HG03108 (cell line): ENCODE measurements at regions not wholly inside any gene's neighbourhood (a gene's known extent, or its start where the extent isn't known, plus 50 kb on each side); places are given as distances from the start of the nearest gene placed in this dataset.
"Not testable (repeated sequence)": the region's sequence is repeated elsewhere in the genome, so short reads cannot be mapped to it uniquely, and the experiment has no call there.

Experiments used
- ATAC-seq: cut with Tn5 transposase; IDR thresholded peaks from one replicate; pipeline ENCODE4 v1.9.1; 2021; ENCODE audit warnings: moderate library complexity; ENCODE audit not compliant: unreplicated experiment

DNA sequence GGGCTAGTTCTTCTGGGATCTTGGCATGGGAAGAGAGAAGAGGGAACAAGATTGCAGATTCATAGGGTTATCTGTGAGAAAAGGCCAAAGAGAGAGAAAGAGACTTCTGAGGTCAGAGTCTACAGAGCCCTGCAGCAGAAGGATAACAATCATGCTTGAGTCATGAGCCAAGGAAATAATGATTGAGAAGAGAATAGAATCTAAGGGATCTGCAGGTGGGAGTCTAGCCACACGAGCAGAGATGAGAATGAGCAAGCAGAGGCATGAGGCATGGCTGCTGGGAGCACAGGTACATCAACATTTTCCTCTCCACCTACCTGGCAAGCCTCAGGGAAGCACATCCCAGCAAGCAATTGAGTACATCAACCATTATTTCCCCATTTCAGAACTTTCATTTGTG lies 303.7 kb downstream of the LRIG3 start:
- ATAC-seq: no peak

DNA sequence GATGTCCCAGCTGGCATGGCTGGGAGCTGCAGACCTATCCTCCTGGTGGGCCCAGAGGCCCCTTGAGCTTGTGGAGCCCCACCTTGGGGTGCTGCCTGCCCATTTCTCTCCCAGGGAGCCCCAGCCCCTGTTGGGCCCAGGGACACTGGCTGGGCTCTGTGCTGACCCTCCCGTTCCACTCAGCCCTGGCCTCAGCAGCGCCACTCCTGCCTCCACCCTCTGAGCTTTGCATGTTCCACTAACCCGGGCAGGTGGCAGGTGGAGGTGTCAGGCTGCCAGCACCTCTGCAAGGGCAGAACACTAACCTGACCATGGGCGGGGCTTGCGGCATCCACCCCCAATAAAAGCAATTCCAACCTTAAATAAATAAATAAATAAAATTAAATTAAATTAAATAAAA lies 299.2 kb downstream of the LRIG3 start:
- ATAC-seq: no peak

DNA sequence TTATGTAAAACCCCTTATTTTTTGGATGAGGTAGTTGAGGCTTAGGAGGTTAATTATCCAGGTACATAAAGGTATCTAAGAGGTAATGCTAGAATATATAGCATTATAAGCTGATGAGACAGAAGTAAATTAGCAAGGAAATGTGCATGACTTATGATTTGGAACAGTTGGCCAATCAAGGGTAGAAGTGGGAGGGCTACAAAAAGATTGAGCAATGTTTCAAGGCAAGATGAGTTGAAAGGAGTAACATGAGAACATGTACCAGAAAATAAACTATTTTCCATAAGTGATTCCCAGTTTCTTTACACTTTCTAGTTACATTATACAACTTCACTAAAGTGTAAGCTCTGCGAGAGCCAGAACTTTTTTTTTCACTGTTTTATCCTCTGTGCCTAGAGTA lies 290.9 kb downstream of the LRIG3 start:
- ATAC-seq: no peak

DNA sequence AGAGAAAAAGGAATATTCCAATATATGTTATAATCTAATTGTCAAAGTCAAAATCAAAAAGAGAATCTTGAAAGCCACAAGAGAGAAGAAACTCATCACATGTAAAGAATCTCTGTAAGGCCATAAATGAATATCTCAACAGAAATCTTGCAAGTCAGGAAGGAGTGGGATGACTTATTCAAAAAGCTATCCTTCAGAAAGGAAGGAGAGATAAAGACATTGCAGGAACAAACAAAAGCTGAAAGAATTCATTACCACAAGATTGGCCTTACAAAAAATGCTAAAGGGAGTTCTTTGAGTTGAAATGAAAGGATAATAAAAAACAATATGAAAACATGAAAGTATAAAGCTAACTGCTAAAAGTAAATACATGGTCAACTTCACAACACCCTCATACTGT lies 286.8 kb downstream of the LRIG3 start:
- ATAC-seq: no peak

DNA sequence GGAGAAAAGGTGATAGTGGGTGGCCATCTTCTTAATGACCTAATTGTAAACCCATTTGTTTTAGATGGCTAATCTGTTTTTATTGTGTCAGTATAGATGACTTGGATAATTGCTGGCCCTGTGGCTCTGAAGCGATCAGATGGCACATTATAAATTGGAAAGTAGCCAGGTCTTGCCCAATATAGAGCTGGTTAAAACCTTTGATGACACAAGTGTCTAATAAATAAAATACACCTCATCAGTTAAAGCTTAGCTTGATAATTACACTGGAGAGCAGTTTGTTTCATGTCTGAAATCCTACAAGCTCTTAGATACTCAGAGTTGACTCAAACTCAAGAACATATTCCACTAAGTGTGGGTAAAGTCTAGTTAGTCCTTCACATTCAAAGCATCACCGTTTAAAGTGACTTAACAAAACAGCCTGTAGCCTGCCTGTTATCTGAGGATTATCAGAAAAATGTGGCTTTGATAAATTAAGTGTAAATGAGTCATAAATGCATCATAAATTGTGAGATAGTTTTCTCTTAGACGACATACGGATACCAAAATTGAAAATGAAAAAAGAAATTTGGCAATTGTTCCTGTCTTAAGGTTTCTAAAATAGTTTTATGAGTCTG lies 280.9 kb downstream of the LRIG3 start:
- no peak for ATAC-seq

DNA sequence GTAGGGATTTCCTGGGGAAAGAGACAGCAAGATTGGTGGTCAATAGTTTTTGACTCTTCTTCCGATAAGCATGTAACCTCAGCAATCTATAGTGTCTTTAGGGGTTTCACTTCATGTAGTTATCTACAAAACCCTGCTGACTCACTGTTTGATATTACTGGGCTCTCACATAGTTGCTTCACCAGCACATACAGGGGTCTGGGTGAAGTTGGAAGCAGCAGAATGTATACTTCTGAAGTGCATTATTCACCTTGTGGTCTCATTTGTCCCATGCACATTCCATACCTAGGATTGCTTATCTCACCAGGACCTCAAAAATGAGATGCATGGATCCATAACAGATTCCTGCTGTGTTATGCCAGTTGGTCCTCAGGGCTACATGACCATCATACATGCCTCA lies 280.0 kb downstream of the LRIG3 start:
- no peak for ATAC-seq

DNA sequence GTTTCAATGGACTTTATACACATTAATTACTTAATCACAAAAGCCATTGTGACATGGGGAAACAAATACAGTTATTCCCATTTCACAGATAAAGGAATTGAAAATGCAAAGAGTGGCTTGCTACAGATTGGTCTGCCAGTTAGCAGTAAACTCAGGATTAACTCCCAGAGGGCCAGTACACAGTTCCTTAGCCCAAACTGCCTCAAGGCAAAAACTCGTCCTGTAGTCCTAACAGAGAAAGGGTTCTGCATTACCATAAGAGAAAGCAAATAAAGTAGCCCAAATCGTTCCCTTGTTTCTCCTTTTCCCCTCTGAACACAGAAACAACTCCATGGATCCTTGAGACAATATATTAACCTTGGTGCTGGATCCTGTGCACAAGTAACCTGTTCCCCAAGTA lies 274.4 kb downstream of the LRIG3 start:
- ATAC-seq: no peak

DNA sequence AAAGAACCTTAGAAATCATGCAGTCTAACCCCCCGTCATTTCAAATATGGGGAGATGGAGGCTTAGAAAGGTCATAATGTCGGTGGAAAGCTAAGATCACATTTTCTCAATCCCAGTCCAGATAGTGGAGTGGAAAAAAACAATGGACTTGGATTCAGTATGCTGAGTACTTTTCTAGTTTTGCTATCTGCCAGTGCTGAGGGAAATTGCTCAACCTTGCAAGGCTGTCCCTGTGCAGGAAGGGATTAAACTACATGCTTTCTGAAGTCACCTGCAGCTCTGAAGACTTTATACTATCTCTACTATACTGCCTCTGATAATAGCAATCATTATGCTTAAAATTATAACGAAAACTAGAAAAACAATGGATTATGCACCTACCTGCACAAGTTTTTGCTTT lies 272.8 kb downstream of the LRIG3 start:
- ATAC-seq: no peak

DNA sequence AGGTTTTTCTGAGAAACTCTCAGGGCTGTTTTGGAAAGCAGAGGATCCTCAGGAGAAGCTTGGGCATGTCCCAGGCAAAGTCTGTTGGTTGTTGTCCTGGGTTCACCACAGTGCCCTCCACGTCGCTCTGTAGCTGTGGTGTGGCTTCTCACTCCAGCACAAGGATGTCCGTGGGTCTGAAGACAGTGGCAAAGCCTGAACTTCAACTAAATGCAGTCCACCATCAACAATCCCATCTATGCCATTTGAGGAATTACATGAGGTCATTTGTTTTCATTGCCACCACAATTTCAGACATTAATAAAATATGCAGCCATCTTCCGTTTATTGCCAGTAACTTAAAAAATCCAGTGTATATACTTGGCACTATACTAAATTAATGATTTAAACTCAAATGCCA lies 272.1 kb downstream of the LRIG3 start:
- ATAC-seq: no peak

DNA sequence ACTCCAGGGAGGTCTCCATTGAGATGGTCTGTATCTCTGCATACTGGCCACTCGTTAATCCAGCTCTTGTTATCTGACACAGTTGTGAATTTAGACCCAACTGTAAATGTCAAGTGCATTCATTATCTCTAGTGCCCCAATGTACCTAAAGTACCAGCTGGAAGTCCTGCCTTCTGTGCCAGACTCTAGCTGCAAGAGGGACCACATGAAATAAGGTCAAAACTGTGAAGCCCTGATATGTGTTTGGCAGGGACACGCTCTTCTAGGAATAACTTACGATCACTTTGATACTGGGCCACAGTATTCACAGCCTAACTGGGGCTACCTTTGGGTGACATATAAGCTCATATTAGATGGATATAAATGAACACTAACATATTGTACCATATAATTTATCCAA lies 268.5 kb downstream of the LRIG3 start:
- no peak for ATAC-seq

DNA sequence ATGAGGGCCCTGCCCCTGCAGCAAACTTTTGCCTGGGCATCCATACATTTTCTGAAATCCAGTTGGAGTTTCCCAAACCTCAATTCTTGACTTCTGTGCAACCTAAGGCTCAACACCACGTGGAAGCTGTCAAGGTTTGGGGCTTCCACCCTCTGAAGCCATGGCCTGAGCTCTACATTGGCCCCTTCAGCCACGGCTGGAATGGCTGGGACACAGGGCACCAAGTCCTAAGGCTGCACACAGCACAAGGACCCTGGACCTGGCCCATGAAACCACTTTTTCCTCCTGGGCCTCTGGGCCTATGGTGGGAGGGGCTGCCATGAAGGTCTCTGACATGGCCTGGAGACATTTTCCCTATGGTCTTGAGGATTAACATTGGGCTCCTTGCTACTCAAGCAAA lies 266.3 kb downstream of the LRIG3 start:
- no peak for ATAC-seq

DNA sequence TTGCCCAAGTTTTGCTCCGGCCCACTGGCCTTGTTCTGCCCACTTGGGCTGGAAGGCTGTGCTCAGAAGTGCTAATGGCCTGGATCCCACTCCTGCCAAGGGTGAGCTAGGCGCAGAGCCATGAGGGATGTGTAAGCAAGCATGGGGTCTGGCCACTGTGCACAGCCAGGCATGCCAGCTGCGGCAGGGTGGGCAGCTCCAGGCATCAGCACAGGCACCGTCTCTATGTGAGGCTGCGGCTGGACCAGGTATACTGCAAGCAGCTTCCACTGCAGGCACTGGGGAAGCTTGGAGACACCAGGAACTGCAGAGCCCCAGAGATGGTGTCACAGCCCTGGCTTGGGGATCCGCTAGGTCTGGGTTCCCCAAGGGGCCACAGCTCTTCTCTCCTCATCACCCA lies 264.9 kb downstream of the LRIG3 start:
- no peak for ATAC-seq

DNA sequence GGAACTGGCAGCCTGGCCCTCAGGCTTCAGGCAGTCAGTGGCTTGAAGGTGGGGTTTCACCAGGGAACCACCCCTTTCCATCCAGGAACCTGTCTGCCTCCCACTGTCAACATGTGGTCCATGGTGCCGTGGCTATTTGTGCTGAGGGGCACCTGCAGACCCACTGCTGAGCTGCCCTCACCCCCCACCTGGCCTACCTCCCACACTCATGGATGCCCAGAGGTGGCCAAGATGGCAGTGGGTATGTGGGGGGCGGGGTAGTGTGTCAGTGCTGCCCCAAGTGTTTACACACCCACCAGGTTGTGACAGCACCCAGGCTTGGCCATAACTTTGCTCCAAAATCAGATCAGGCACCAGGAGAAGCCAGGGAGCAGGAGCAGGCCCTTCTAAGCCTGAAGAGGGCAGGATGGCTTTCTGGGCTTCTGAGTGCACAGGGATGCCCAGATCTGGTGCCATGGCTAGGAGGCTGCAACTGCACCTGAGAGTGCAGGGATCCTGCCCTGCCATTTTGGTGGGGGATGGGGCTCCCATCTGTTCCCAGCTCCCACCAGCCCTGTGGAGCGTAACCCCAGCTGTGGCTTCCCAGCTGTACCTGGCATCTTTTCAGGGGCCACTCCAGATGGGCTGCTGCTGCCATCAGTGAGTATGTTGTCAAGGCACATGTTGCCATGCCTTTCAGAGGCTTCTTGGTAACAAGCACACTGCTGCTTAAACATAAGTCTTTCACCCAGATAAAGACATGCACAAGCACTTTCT lies 263.9 kb downstream of the LRIG3 start:
- no peak for ATAC-seq

DNA sequence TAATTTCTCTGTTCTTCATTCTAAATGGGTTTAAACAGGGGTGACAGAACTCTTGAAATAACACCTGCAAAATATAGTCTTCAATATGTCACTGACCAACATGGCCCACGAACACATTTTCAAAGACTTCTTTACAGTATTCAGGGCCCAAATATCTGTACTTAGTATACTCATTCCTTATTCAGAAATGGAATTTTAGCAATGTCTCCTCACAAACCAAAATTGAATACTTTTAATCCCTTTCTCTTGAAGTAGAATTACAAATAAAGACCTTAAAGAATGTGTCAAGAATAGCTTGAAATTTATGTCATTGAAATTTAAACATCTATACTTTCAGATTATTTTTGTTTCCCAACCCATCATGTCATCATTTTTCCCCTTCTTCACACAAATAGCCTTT lies 263.1 kb downstream of the LRIG3 start:
- no peak for ATAC-seq

DNA sequence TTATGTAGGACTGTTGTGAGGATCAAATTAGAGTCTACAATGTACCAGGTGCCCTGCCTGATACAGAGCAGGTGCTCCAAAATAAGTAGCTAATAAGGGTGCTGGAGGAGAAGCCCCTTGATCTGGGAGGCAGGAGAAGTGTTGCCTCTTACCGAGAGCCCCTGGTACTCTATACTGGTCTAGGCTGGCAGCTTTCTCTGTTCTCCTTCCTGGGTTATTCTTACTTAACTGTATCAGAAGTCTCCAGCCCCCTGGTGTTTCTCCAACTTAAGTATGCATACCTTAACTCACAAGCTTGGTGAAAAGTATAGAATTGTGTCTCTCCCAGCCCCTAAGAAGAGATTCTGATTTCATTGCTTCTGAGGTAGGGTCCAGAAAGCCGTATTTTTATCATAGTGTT lies 254.9 kb downstream of the LRIG3 start:
- ATAC-seq: no peak

DNA sequence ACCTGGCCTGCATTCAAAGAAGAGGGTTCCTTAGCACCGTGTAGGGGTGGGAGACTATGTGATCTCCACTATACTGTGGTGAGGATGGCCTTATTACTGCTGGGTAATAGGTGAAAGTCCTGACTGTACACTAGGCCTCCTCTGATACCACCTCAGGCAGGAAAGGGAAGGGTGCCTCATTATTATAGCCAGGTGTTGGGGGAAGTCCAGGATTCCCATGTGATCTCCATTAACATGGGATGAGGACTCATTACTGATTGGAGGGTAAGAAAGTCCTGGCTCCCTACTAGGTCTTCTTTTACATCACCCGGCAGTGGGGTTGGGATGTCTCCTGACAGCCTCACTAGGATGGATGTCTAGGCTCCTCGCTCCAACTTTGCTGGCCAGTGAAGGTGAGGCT lies 252.1 kb downstream of the LRIG3 start:
- ATAC-seq: no peak

DNA sequence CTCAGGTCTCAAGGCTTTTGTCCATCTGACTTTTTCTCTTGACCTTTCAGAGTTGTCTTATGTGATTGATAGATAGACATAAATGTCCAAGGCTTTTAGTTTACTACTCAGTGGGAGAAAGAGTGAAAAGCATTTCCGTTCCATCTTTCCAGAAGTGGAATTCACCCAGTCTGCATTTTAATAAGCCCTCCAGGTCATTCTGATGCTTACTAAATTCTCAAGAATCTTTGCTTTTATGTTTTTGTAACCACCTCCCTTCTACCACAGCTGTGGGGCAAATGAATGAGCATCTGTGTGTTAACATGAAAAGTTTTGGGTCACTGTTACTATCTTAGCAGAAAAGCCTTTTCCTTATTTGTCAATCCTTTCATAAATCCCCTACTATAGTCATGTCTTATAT lies 251.4 kb downstream of the LRIG3 start:
- no peak for ATAC-seq

DNA sequence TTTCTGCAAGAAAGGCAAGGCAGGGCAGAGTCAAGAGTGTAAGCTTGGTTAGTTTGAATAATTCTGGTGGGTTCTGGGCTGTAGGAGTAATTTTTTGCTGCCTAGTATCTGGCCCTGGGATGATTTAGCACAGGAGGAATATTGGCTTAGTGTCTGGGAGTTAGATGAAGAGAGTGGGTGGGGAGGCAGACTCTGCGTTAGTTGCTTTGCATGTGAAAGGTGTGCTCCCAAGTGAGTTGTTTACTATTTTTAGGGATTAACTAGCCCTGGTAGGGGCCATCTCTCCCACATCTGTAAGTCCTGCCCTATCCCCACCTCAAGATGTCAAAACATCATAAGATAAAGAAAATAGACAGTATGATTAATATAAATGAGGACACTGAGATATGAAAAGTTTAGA lies 249.7 kb downstream of the LRIG3 start:
- no peak for ATAC-seq

DNA sequence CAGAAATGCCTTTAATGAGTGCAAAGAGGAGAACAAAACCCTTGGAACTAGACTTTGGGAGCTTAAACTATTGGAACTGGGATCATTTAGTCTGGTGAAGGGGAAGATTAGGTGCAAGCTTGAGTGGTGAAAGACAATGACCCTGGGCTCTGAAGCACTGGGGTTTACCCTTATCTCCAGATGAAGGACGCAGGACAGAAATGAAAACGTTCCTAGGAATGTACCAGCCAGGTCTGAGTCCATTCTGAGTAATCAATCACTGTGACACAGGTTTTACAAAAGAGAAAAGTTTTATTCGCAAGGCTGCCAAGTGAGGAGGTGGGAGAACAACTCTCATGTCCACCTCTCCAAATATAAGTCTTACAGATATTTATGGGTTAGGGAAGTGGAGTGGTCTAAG lies 249.1 kb downstream of the LRIG3 start:
- ATAC-seq: no peak

DNA sequence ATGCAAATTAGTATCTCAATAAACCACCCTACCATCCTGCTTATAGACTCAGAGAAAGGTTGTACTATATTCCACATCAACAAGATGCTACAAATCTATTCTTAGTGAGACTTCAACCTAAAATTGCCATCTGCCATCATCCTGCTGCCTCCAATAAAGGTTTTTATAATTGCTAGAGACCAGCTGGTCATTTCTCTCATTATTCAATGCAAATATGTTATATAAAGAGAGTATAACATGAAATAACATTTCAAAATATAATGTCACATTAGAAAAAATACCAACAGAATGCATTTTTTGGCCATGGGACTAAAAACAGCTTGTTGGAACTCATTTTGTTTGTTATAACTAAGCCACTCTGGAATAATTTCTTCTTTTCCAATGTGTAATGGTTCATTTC lies 247.3 kb downstream of the LRIG3 start:
- no peak for ATAC-seq

DNA sequence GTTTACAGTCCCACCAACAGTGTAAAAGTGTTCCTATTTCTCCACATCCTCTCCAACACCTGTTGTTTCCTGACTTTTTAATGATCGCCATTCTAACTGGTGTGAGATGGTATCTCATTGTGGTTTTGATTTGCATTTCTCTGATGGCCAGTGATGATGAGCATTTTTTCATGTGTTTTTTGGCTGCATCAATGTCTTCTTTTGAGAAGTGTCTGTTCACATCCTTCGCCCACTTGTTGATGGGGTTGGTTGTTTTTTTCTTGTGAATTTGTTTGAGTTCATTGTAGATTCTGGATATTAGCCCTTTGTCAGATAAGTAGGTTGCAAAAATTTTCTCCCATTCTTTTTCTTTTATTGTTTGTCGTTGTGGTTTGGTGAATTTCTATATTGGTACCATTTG lies 242.5 kb downstream of the LRIG3 start:
- ATAC-seq: not testable (repeated sequence)

DNA sequence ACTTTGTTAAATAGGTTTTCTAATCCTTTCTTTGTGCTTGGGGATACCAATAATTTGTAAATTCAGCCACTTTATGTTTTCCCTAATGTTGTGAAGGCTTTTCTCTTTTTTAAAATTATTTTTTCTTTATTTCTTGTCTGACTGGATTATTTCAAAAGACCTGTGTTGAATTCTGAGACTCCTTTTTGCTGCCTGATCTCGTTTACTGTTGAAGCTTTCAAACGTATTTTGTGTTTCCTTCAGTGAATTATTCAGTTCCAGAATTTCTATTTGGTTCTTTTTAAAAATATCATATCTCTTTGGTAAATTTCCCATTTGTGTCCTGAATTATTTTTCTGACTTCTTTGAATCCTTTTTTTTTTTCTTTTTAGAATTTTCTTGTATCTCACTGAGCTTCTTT lies 241.6 kb downstream of the LRIG3 start:
- no peak for ATAC-seq

DNA sequence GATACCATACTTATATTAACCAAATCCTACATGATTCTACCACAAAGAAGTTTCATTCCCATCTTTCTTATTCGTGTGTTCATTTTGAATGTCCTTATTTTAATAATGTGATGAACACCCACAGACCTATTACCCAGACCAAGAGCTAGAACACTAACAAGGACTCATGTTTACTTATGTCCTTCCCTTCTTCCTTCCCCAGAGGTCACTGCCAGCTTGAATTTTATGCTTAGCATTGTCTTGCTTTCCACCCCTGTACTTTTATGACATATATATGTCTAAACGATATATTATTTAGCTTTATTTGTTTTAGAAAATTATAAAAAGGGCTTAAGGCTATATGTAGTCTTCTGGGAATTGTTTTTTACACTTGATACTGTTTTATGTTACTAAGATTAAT lies 238.6 kb downstream of the LRIG3 start:
- ATAC-seq: no peak
